Esophagus muscularis mucosa (tissue), 4 donors: ENCODE measurements at regions not wholly inside any gene's neighbourhood (a gene's known extent, or its start where the extent isn't known, plus 50 kb on each side); places are given as distances from the start of the nearest gene placed in this dataset.

Source experiments
- DNase-seq: peaks from one replicate; pipeline ENCODE4 v3.0.0-alpha.2; 2017; ENCODE audit errors: extremely low spot score
- H3K27ac ChIP-seq, 4 donors: fragments of 200-600 bp; sonication (generic); replicated peaks in 1 of 4; 1 replicate in 3 of 4; 2 replicates in 1 of 4; pipeline ENCODE4 v1.5.1; 2016 to 2019; ENCODE audit warnings: mild to moderate bottlenecking in 1 of 4
- H3K27me3 ChIP-seq, 4 donors: fragments of 200-600 bp; sonication (generic); one replicate each; pipeline versions ENCODE4 v1.5.1 to v1.6.0; 2016 to 2019
- H3K36me3 ChIP-seq, 4 donors: fragments of 200-600 bp; sonication (generic); one replicate each; pipeline ENCODE4 v1.5.1; 2016 to 2019
- H3K4me1 ChIP-seq, 4 donors: fragments of 200-600 bp; sonication (generic); one replicate each; pipeline ENCODE4 v1.5.1; 2016 to 2019
- H3K4me3 ChIP-seq, 4 donors: fragments of 200-600 bp; sonication (generic); 1 replicate in 2 of 4; 2 replicates in 2 of 4; pipeline ENCODE4 v1.5.1; 2016 to 2019; ENCODE audit warnings: mild to moderate bottlenecking in 4 of 4, moderate library complexity in 1 of 4
- H3K9me3 ChIP-seq, 4 donors: fragments of 200-600 bp; sonication (generic); 1 replicate in 3 of 4; 2 replicates in 1 of 4; pipeline ENCODE4 v1.5.1; 2016 to 2019
- CTCF ChIP-seq, 3 experiments: fragments of 200-600 bp in 2 of 3; fragments of 450-650 bp in 1 of 3; sonication (generic) in 2 of 3; IDR thresholded peaks; one replicate each; pipeline ENCODE4 v1.5.1; 2017 to 2019; ENCODE audit warnings: antibody characterized with exemption in 3 of 3, mild to moderate bottlenecking in 2 of 3, moderate library complexity in 1 of 3
- EP300 ChIP-seq: sonication (generic); formaldehyde crosslinking; IDR thresholded peaks from one replicate; pipeline ENCODE4 v1.6.1; 2017; ENCODE audit warnings: antibody characterized with exemption
- POLR2A ChIP-seq: fragments of 450-650 bp; IDR thresholded peaks from one replicate; pipeline ENCODE4 v1.6.1; 2017; ENCODE audit warnings: antibody characterized with exemption, moderate library complexity, mild to moderate bottlenecking, low read depth
- POLR2AphosphoS5 ChIP-seq, 2 donors: sonication (generic); formaldehyde crosslinking; IDR thresholded peaks; one replicate each; pipeline ENCODE4 v1.6.1; 2017; ENCODE audit warnings: antibody characterized with exemption in 2 of 2
- WGBS: methylation state at CpG from one replicate; pipeline ENCODE4 v1.1.5; 2018; 5-methylcytosine and 5-hydroxymethylcytosine counted together
- intact Hi-C: fragments of 100-400 bp; cut with DNase I; formaldehyde crosslinking; loops from one replicate; pipeline ENCODE4 v1.15.1; 2023

GRCh38 chr17:36856222-36856621, 81.1 kb upstream of the LHX1 start:
- peaks cover 0 to 68% (median 0%) of the 10 kb centered on the region in 4 donors for H3K27me3 ChIP-seq
- DNase-seq = no peak
- no peak for TF ChIP-seq CTCF (IDR thresholded peaks at IDR 0.05)
- no peaks in the 10 kb centered on the region for H3K9me3 ChIP-seq
- H3K27ac ChIP-seq = no peak overlapping the region
- WGBS = 70% methylated on average over 7 of the region's 7 CpGs
- H3K36me3 ChIP-seq = no peaks in the 10 kb centered on the region
- intact Hi-C loops = no loop called here
- no peak overlapping the region for H3K4me3 ChIP-seq
- no peaks in the 10 kb centered on the region for H3K4me1 ChIP-seq

DNA sequence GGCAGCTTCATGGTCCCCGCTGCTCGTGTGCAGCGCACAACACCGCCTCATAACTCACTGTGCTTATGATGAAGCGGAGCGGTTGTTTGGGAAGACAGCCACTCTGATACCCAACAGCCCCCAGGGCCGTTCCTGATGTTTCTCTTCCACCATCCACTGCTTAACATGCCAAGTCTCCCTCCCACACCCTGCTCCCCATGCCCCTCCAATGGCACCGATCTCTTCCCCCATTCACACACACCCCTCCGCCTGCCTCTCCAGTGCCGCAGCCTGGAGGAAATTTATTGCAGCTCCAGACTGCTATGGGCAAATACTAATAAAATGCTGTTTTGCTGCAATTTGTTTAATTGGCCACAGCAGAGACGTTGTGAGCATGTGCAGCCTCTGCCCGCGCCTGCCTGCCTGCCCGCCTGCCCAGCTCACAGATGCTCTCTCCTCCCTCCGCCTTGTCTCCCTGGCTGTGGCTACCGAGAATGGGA, 80.3 kb upstream of the LHX1 start:
- 68% methylated on average over 16 of the region's 16 CpGs for WGBS
- TF ChIP-seq EP300 (no peak), POLR2AphosphoS5 (IDR thresholded peaks at IDR 0.05) (no peak), POLR2A (no peak), CTCF (IDR thresholded peaks at IDR 0.05) (no peak)
- no peaks in the 10 kb centered on the region for H3K36me3 ChIP-seq
- H3K27ac ChIP-seq = no peak overlapping the region
- H3K27me3 ChIP-seq = peaks cover 0 to 68% (median 0%) of the 10 kb centered on the region in 4 donors
- DNase-seq = no peak
- intact Hi-C loops = no loop called here
- H3K9me3 ChIP-seq = no peaks in the 10 kb centered on the region
- no peaks in the 10 kb centered on the region for H3K4me1 ChIP-seq
- H3K4me3 ChIP-seq = no peak overlapping the region

DNA sequence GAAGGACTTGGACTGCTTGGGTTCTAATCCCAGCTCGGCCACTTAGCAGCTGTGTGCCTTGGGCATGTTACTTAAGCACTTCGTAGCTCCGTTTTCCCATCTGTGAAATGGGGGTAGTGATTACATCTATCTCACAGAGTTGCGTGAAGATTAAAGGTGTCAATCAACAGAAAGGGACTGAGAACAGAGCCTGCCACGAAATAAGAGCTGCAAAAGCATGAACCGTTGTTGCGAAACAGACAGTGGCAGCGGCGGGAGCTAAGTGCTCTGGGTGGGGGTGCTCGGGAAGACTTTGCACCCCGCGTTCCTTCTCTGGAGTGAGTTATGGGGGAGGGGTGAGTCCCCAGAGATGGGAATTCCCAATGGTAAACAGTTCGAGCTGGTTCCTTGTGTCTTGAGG, 79.6 kb upstream of the LHX1 start:
- 72% methylated on average over 13 of the region's 13 CpGs for WGBS
- no peaks in the 10 kb centered on the region for H3K9me3 ChIP-seq
- no peaks in the 10 kb centered on the region for H3K36me3 ChIP-seq
- H3K4me3 ChIP-seq = no peak overlapping the region
- H3K27me3 ChIP-seq = peaks cover 0 to 75% (median 0%) of the 10 kb centered on the region in 4 donors
- H3K27ac ChIP-seq = no peak overlapping the region
- H3K4me1 ChIP-seq = no peaks in the 10 kb centered on the region
- no peak for DNase-seq
- intact Hi-C loops = no loop called here
- TF ChIP-seq EP300 = no peak
- no peak for TF ChIP-seq POLR2AphosphoS5 (IDR thresholded peaks at IDR 0.05)
- no peak for TF ChIP-seq POLR2A
- no peak for TF ChIP-seq CTCF (IDR thresholded peaks at IDR 0.05)

GRCh38 chr17:36858119-36859002, 78.9 kb upstream of the LHX1 start:
- no peaks in the 10 kb centered on the region for H3K4me1 ChIP-seq
- no peaks in the 10 kb centered on the region for H3K36me3 ChIP-seq
- DNase-seq = no peak
- no peak for TF ChIP-seq EP300
- no peak for TF ChIP-seq POLR2AphosphoS5 (IDR thresholded peaks at IDR 0.05)
- TF ChIP-seq CTCF (IDR thresholded peaks at IDR 0.05) = no peak
- no peak overlapping the region for H3K27ac ChIP-seq
- H3K4me3 ChIP-seq = no peak overlapping the region
- intact Hi-C loops = no loop called here
- 84% methylated on average over 20 of the region's 20 CpGs for WGBS
- H3K27me3 ChIP-seq = peaks cover 0 to 80% (median 0%) of the 10 kb centered on the region in 4 donors
- H3K9me3 ChIP-seq = no peaks in the 10 kb centered on the region

GRCh38 chr17:36859003-36859300, 78.3 kb upstream of the LHX1 start:
- no peaks in the 10 kb centered on the region for H3K9me3 ChIP-seq
- no peak overlapping the region for H3K27ac ChIP-seq
- no peaks in the 10 kb centered on the region for H3K4me1 ChIP-seq
- TF ChIP-seq POLR2A (no peak), POLR2AphosphoS5 (IDR thresholded peaks at IDR 0.05) (no peak), EP300 (no peak), CTCF (IDR thresholded peaks at IDR 0.05) (no peak)
- H3K27me3 ChIP-seq = peaks cover 0 to 84% (median 0%) of the 10 kb centered on the region in 4 donors
- no peak for DNase-seq
- 85% methylated on average over 10 of the region's 10 CpGs for WGBS
- no peaks in the 10 kb centered on the region for H3K36me3 ChIP-seq
- intact Hi-C loops = no loop called here
- H3K4me3 ChIP-seq = no peak overlapping the region
